DMS53 (cell line): ENCODE measurements at regions not wholly inside any gene's neighbourhood (a gene's known extent, or its start where the extent isn't known, plus 50 kb on each side); places are given as distances from the start of the nearest gene placed in this dataset.

Source experiments
- DNase-seq: peaks from one replicate; lab custom pipeline; 2025; lab: John Stamatoyannopoulos, UW

- DNase-seq: no peak
Observed at GRCh38 chr12:31867292-31867691, 91.9 kb upstream of the RESF1 start.

GRCh38 chr12:31866523-31866922 lies 92.7 kb upstream of the RESF1 start:
- DNase-seq: no peak

- DNase-seq: no peak
Observed at GRCh38 chr12:31865023-31865422, 94.2 kb upstream of the RESF1 start.

DNA sequence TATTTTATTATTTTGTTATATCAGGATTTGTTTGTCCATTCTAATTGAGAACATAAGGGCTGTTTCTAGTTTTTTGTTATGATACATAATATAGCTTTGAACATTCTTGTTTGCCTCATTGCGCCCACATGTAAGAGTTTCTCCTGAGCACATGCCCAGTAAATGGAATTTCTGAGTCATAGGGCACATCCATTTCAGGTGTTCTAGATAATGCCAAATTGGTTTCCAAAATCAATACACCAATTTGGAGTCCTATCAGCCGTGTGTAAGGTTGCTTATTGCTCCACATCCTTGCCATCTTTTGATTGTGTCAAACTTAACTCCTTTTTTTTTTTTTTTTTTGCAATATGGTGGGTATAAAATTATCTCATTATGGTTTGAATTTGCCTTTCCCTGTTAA lies 97.9 kb upstream of the RESF1 start:
- no peak for DNase-seq

DNA sequence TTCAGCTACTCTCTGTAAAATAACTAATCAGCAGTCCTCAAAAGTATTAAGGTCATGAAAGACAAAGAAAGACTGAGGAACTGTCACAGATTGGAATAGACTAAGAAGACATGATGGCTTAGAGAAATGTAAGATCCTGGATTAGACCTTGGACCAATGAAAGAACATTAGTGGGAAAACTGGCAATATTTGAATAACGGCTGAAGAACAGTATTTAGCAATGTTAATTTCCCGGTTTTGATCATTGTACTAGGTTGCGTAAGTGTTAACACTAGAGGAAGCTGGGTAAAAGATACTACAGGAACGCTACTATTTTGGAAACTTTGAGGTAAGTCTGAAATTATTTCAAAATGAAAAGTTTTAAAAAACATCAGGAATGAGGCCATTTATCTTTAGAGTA lies 98.8 kb upstream of the RESF1 start:
- no peak for DNase-seq

DNA sequence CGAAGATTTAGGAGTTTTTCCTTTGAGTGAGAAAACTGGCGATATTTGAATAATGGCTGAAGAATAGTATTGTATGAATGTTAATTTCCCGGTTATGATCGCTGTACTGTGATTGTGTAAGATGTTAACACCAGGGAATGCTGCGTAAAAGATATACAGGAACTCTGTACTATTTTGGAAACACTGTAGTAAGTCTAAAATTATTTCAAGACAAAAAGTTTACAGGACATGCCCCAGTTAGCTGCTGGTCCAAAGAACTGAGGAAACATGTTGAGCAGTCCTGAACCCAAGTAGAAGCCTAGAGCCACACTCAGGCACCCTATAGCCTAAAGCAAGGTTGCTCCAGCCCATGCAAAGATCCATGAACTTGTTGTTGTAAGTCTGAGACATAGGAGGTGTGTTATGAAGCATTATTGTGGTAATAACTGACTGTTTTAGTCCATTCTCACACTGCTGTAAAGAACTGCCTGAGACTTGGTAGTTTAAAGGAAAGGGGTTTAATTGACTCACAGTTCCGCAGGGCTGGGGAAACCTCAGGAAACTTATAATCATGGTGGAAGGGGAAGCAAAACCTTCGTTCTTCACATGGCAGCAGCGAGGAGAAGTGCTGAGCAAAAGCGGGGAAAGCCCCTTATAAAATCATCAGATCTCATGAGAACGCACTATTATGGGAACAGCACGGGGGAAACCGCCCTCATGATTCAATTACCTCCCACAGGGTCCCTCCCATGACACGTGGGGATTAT lies 99.8 kb upstream of the RESF1 start:
- DNase-seq: no peak

GRCh38 chr12:31855427-31855826 lies 103.8 kb upstream of the RESF1 start:
- no peak for DNase-seq

GRCh38 chr12:31853977-31854376 lies 105.2 kb upstream of the RESF1 start:
- no peak for DNase-seq

GRCh38 chr12:31853520-31853919 lies 105.7 kb upstream of the RESF1 start:
- DNase-seq: no peak

DNA sequence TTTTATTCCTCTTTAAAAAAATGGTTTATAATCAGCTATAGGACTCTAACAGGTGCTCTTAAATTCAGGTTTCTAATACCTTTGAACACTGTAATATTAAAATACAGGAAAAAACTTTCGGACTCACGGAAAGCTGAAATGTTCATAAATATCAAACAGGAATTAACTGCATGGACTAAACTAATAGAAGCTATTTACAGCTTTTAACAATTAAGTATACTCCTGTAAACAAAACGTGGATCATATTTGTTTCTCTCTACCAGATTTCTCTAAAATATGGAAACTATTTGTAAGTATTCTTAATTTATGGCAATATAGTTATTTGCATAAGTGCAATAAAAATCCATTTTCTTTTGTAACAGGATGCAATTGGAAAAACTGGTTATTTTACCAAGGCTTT lies 108.9 kb upstream of the RESF1 start:
- DNase-seq: peak; percentile 46

DNA sequence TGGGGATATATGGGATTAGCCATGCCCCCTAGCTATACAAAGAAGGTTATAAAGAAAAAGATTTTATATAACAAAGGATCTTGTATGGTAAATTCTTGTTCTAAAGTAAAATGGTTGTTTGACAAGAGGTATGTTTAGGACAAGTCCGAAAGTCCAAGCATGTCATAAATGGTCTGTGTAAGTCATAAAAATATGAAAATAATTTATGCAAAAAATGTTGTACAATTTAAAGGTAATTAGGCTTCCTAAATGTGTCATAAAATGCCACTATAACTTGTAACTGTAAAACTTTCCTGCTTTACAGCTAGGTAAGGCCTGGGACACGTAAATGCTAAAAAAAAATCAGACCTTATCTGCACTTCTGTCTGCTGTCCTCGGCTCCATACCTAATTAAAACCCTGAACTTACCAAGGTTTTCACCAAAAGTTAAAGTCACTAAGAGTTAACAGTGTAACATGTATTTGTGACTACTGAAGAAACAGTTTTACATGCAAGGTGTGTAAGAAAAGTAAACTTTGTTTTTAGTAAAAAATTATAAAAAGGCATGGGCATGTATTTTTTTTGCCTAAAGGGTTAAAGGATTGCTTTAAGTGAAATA lies 110.0 kb upstream of the RESF1 start:
- peak; percentile 83 for DNase-seq

DNA sequence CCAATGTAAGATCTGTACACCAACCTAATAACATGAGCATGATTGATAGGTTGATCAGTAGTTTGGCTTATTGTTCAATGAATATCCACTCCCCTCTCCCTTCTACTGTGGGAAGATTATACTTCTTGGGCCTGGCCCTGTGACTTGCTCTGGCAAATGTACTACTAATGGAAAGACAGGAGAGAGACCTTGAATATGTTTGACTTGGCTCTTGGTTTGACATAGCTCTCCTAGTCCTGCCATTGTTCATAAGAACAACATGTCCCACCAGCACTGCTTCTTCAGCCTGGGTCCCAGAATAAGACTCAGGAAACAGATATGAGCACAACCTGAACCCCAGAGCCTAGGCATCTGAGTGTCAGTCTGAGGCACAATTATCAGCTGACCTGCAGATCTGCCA lies 112.8 kb upstream of the RESF1 start:
- DNase-seq: no peak

DNA sequence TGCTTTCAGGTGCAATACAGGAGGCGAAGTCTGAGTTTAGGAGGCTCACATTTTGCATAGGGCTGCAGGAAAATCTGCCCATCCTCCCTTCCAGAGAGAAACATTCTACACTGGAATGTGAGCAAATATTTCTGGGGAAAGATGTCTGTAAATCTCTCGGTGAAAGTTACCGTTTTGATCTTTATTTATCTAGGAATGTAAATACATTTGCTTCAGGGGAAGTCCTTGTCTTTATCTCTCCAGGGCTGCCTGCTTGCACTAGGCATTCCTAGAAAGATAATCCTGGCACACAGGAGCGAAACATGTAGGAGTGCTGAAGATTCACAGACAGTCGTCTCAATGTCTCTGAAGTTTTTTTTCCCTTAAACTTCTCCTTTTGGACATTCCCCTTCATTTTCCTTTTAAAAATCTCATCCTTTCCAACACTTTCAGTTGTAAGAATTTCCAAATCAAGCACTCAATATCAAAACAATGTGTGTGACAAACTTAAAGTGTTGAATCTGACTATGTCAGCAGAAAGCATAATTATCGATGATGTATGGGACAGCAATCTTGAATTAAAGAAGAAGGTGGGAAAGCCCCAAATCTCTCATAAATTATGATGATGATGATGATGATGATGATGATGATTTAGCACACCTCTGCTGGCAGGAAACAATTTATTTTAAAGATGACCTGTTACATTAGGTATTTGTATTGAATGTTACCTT lies 113.4 kb upstream of the RESF1 start:
- DNase-seq: no peak

DNA sequence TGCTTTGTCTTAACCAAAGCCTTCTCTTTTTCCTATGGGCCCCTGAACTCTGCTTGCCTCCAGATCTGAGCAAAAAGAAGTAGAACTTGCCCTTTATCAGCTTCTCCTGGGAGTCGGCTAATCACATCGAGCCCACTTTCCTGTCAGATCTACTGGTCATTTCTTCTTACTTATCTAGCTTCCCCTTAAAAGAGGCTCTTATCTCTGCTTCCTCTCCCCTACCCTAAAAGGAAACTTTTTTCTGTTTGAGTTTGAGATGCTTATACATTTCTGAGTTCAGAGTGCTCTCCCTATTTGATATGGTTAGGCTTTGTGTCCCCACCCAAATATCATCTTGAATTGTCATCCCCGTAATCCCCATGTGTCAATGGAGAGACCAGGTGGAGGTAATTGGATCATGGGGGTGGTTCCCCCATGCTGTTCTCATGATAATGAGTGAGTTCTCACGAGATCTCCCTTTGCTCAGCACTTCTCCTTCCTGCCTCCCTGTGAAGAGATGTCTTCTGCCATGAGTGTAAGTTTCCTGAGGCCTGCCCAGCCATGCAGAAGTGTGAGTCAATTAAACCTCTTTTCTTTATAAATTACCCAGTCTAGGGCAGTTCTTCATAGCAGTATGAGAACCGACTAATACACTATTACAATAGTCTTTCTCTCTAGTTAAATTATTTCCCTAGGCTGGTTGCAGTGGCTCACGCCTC lies 114.7 kb upstream of the AMN1 start:
- DNase-seq: no peak

GRCh38 chr12:31837913-31838312 lies 109.1 kb upstream of the AMN1 start:
- DNase-seq: no peak

DNA sequence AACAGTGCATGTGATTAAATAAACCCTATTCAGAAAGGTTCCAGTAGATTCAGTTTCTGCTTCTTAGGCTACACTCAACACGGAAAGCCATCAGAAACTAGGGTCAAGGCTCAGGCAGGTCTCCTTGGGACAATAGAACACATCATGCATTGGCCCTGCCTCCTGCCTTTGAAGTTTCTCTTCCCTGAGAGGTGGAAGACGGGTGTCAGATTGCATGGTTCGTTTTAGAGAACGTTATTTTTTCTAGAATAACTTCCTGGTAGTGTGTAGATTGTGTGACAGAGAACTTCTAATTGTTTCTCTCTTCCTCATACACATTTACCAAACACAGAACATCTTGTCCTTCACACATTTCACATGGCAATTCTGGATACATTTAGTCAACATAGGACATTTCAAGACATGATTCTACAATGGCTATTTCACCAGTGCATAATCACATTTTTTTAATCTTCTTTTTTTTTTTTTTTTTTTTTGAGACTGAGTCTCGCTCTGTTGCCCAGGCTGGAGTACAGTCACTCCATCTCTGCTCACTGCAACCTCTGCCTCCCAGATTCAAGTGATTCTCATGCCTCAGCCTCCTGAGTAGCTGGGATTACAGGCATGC lies 106.6 kb upstream of the AMN1 start:
- peak; percentile 98 for DNase-seq

GRCh38 chr12:31834150-31834549 lies 105.3 kb upstream of the AMN1 start:
- DNase-seq: no peak

DNA sequence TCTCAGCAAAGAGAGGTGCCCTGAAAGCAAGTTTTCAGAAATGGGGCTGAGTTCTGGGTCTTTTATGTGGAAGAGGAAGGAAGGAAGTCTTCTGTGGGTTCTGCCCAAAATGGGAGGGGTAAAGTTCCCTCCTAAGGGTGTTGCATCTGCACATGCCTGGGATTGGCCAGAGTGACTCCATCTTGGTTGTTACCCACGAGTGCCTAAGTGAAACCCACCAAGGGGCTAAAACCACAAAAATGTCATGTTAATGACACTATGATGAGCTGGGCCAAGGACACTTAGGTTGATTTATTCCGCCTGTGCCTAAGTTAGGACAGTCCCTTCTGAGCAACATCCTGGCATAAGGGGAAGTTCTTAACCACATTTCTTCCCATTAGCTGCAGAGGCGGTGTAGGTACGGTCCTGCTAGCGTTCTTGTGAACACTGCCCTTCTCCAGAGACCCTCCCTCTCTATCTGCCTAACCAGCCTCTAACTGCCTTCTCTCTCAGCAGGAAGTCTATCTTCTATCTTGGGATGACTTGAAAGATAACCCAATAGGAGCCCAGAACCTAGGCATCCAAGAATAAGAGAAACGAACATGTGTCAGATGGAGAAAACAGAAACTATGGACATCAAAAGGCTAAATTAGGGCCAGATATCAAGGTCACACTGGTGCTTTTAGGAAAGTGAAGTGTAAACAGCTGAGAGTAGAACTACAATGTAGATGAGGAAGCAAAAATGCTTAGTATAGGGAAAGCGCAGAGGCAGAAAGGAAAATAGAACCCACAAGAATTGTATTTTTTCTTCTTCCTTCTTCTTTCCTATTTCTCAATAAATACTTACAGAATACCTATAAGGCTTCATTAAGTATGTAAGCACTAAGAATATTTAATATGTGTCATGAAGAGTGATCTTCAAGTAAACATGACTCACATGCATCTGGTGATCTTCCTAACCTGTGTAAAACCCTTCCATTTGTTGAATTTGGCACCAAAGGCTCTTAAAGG lies 104.2 kb upstream of the AMN1 start:
- peak; percentile 63 for DNase-seq

- no peak for DNase-seq
Observed at GRCh38 chr12:31828071-31828470, 99.2 kb upstream of the AMN1 start.

- DNase-seq: no peak
Observed at GRCh38 chr12:31822761-31823160, 93.9 kb upstream of the AMN1 start.

DNA sequence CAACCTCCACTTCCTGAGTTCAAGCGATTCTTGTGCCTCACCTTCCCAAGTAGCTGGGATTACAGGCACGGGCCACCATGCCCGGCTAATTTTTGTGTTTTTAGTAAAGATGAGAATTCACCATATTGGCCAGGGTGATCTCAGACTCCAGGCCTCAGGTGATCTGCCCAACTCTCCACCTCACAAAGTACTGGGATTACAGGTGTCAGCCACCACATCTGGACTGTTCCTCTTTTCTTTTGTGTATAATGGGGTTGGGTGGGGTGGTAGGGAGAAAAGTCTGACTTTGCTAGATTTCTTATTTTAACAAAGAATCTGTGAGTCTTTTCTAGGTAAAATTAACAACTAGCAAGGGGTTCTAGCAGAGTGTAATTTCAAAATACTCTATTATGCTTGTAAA lies 92.7 kb upstream of the AMN1 start:
- DNase-seq: no peak
